ENCODE measurements at regions not wholly inside any gene's neighbourhood (a gene's known extent, or its start where the extent isn't known, plus 50 kb on each side); places are given as distances from the start of the nearest gene placed in this dataset.
"Not testable (repeated sequence)": the region's sequence is repeated elsewhere in the genome, so short reads cannot be mapped to it uniquely, and the experiment has no call there.

DNA sequence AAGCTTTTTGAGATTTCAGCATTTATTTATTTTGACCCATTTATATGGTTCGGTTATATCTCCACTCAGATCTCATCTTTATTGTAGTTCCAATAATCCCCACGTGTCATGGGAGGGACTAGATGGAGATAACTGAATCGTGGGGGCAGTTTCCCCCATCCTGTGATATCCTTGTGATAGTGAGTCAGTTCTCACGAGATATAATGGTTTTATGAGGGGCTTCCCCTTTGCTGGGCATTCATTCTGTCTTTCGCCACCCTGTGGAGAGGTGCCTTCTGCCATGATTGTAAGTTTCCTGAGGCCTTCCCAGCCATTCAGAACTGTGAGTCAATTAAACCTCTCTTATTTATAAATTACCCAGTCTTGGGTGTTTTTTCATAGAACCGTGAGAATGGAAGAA lies 96.5 kb upstream of the PCSK1 start:
- ATAC-seq: no peak

GRCh38 chr5:96530901-96531300 lies 97.9 kb upstream of the PCSK1 start:
- ATAC-seq: no peak

- ATAC-seq: no peak
Observed at GRCh38 chr5:96533371-96533770, 100.3 kb upstream of the PCSK1 start.

GRCh38 chr5:96537386-96537785 lies 104.3 kb upstream of the PCSK1 start:
- peak; percentile 86 to 88 for ATAC-seq

DNA sequence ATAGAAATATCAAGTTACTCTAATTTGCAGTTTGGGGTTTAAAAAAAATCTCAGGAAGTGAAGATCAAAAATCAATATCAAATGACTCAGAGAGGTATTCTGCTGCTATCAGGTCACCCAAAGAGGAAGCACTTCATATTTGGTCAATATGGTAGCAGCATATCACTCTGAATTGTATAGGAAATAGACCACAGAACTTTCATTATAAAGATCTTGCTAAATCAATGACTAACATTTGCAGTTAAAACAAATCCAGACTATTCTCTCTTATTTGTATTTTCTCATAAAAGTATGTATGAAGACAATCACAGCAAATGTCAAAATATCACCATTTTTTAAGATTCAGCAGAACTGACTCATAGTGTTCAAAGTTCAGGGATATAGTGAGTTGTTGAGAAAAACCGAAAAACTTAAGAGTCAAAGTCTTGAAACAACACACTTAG lies 105.8 kb upstream of the PCSK1 start:
- peak; percentile 77 to 84 for ATAC-seq

DNA sequence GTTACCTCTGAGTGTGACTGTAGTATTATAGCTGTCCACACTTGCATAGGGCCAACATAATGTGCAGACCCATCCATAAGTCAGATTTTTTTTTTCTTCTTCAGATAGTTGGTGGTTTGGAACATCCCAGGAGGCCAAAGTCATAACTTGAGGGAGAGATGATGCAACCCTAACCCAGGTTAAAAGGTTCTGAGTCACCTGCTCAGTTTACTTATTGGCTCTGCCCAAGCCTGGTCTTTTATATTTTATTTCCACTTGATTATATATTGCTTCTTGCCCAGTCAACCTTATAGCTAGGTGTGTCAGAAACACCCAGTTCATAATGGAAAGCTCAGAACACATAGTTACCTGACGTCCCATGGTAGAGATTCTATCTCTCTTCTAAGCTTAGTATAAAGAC lies 113.1 kb upstream of the PCSK1 start:
- no peak for ATAC-seq

DNA sequence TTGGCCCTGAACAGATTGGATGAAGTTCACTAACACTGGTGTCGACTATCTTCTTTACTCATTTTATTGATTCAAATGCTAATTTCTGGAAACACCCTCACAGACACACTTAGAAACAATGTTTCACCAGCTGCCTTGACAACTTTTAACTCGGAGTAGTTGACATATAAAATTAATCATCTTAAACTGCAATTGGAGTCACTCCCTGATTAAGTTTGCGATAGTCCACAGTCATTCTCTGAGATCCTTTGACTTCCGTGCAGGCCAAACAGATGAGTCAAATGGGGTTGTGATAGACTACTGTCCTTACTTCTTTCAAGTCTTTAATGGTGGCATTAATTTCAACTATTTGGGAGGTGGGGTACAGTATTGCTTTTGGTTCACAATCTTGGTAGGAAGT lies 114.4 kb upstream of the PCSK1 start:
- ATAC-seq: no peak

GRCh38 chr5:96548905-96549304 lies 113.3 kb upstream of the CAST start:
- ATAC-seq: no peak

DNA sequence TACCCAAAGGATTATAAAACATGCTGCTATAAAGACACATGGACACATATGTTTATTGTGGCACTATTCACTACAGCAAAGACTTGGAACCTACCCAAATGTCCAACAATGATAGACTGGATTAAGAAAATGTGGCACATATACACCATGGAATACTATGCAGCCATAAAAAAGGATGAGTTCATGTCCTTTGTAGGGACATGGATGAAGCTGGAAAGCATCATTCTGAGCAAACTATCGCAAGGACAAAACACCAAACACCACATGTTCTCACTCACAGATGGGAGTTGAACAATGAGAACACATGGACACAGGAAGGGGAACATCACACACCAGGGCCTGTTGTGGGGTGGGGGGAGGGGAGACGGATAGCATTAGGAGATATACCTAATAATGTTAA lies 101.3 kb upstream of the CAST start:
- ATAC-seq: not testable (repeated sequence)

- ATAC-seq: no peak
Observed at GRCh38 chr5:96562614-96563013, 99.6 kb upstream of the CAST start.

DNA sequence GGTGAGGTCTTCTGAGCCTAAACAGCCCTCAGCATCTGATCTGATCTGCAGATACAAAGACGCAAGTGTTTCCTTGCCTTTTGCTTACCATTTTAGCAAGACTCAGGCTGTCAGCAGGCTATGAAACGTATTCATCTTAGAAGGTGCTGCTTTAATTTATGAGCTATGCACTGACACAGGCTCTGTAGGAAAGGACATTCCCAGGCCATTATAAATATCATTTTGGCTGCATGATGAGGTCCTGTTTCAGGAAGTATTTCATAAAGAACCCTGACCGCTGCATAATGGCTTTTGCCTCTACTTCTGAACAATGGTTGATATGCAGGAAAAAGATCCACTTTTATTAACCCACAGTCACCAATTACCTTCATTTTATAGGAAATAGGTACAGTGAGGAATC lies 98.4 kb upstream of the CAST start:
- ATAC-seq: no peak

DNA sequence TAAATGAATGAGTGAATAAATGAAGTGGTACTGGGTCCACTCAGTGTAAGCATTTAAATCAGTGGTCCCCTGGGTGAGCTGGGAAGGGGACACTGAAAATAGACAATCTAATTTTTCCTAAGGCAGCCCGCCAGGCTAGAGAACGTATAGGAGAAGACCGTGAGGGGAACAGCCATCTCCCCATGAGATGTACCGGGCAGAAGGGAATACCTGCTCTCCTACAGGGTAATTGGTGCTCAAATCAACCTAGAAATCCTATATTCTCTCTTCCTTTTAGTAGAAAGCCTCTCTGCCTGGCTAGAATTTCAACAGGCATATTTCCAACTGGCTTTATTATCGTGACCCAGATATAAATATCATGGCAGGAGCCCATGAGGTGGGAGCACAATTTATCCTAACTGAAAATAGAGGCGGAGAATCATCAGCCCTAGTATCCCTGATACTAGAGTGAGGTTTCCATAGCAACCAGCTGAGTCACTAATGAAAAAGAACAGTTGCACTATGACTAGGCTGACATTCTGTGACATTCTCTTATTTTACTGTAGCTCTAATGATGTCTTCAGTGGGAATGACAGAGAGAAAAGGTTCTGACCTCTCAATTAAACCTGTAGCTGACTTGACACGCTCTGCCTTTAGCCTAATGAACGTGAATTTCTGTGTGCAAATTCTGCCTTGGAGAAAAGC lies 96.5 kb upstream of the CAST start:
- ATAC-seq: peak; percentile 78 to 81

DNA sequence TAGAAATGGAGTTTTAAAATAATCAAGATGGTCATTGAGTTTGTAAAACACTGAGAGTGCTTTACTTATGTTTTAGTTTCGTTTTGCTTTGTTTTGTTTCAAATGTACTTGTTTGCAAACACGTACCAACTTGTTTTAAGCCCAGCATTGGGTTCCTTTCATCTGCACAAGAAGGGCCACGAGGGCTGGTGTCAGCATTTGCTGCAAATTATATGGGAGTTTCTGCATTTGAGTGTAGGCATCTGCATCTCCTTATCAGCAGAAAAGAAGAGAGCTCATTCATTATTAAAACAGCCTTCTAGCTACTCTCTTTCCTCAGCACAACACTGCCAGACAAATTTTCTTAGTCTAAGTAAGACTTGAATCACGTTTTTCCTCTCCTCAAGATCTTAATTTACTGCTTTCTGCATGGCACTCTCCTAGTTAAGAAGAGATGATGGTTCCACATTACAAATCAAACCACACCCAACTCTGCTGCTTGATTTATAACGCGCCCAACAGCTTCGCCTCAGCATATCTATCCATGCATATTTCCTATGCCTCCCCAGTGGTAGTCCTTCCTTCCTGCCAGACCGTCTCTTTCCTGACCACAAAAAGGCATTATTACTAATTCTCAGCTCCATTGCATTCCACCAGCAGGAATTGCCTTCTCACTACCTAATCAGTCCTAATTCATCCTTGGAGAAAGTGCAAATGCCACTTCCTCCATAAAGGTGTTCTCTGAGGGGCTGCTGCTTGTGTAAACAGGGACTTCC lies 95.2 kb upstream of the CAST start:
- no peak for ATAC-seq

- no peak for ATAC-seq
Observed at GRCh38 chr5:96569332-96569731, 92.8 kb upstream of the CAST start.

DNA sequence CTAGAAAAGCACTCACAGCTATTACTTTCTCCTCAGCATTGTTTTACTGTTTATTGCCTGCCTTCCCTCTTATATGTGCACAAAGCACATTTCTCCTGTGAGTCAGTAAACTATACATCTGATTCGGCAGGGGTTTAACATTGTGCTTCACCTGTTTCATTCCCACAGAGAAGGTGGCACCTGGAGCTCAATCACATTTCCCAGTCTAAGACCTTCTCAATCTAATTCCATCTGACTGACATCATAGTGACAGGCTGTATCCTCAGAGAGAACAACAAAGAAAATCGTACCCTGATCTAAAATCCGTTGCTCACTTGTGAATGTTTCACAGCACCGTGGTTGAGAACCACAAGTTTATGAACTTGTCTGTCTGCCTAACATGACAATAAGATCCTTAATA lies 92.4 kb upstream of the CAST start:
- no peak for ATAC-seq

- ATAC-seq: peak; percentile 41 to 44
Observed at GRCh38 chr5:96572864-96573512, 89.2 kb upstream of the CAST start.

- ATAC-seq: no peak
Observed at GRCh38 chr5:96573513-96573894, 88.7 kb upstream of the CAST start.

DNA sequence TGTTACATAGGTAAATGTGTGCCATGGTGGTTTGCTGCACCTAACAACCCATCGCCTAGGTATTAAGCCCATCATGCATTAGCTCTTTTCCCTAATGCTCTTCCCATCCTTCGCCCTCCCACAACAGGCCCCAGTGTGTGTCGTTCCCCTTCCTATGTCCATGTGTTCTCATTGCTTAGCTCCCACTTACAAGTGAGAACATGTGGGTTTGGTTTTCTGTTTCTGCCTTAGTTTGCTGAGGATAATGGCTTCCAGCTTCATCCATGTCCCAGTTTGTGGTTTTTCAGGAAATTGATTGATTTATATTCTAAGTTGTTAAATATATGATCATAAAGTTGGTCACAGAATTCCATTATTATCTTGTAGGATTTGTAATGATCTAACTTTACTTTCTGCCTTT lies 85.3 kb upstream of the CAST start:
- ATAC-seq: no peak

- ATAC-seq: no peak
Observed at GRCh38 chr5:96577909-96578308, 84.3 kb upstream of the CAST start.

GRCh38 chr5:96579711-96580110 lies 82.5 kb upstream of the CAST start:
- no peak for ATAC-seq

GRCh38 chr5:96582343-96582742 lies 79.8 kb upstream of the CAST start:
- no peak for ATAC-seq

DNA sequence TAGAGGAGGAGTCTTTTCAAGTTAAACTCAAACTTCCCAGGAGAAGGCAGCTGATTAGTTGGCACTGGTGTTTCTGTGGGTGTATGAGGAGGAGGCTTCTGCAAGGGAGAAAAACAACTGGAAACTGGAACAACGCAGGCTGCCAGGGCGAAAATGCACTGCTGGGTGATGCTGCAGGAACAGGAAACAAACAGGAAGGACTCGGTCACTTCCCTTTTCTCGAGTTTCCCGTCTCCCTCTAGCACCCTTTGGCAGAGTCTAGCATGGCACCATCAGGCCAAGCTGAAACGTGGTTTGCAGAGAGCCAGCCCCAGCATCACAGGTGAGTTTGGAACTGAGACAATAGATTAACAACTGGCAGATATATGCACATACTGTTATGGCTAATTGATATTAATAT lies 77.5 kb upstream of the CAST start:
- no peak for ATAC-seq

DNA sequence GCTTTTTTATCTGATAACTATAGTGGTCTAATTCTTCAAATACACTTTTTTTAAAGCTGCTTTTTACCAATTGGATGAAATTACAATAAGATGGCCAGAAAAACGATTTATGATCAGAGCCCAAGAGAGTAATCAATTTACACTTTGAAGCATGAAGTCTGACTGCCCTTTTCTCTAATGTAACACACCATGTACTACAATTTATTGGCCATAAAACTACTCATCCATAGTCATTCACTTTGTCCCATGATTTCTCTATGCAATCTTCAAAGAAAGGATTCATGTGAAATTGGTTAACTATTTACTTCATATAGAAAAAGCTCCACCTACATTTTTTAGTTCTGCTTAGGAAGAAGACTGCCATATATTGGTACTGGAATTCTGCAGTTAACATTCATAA lies 73.6 kb upstream of the CAST start:
- no peak for ATAC-seq

- no peak for ATAC-seq
Observed at GRCh38 chr5:96590796-96591195, 71.4 kb upstream of the CAST start.
